Neural cell (in vitro differentiated cells): ENCODE measurements at regions not wholly inside any gene's neighbourhood (a gene's known extent, or its start where the extent isn't known, plus 50 kb on each side); places are given as distances from the start of the nearest gene placed in this dataset.

Experiments
- H2AFZ ChIP-seq: fragments of 200-600, 300-800 bp; sonication (generic), shearing (Covaris generic); 2 replicates; pipeline ENCODE4 v1.6.0; 2014; ENCODE audit warnings: low read depth, mild to moderate bottlenecking, antibody characterized with exemption, low read length, moderate library complexity
- H3F3A ChIP-seq: fragments of 200-600 bp; shearing (Covaris generic); 2 replicates; pipeline ENCODE4 v1.6.1; 2016; ENCODE audit warnings: mild to moderate bottlenecking, moderate library complexity, mixed read lengths, antibody characterized with exemption, low read length; ENCODE audit not compliant: insufficient read depth, poor library complexity, severe bottlenecking
- H3K27ac ChIP-seq: fragments of 200-600, 300-800 bp; sonication (generic), shearing (Covaris generic); 2 replicates; pipeline ENCODE4 v1.5.1; 2014; ENCODE audit warnings: mild to moderate bottlenecking, low read length, moderate library complexity
- H3K27me3 ChIP-seq: fragments of 300-800, 200-600 bp; sonication (generic), shearing (Covaris generic); 2 replicates; pipeline ENCODE4 v1.6.0; 2014; ENCODE audit warnings: mild to moderate bottlenecking, low read depth, low read length, moderate library complexity; ENCODE audit not compliant: insufficient read depth
- H3K36me3 ChIP-seq: fragments of 300-800, 200-600 bp; sonication (generic), shearing (Covaris generic); 2 replicates; pipeline ENCODE4 v1.5.1; 2014; ENCODE audit warnings: mild to moderate bottlenecking, antibody characterized with exemption, low read length, moderate library complexity; ENCODE audit not compliant: insufficient read depth
- H3K4me2 ChIP-seq: fragments of 300-800, 200-600 bp; sonication (generic), shearing (Covaris generic); 2 replicates; pipeline ENCODE4 v1.6.0; 2014; ENCODE audit warnings: mild to moderate bottlenecking, low read length
- H3K4me3 ChIP-seq: fragments of 300-800, 200-600 bp; sonication (generic), shearing (Covaris generic); 2 replicates; pipeline ENCODE4 v1.5.1; 2014; ENCODE audit warnings: mild to moderate bottlenecking, low read length, moderate library complexity
- H3K79me2 ChIP-seq: fragments of 200-600 bp; shearing (Covaris generic); replicated peaks from 2 replicates; pipeline ENCODE4 v1.6.0; 2014; ENCODE audit warnings: mild to moderate bottlenecking, low read length, moderate library complexity; ENCODE audit not compliant: insufficient read depth
- H3K9ac ChIP-seq: fragments of 300-800, 200-600 bp; sonication (generic), shearing (Covaris generic); 2 replicates; pipeline ENCODE4 v1.6.1; 2016; ENCODE audit warnings: mild to moderate bottlenecking, low read length, mixed read lengths
- H3K9me2 ChIP-seq: fragments of 200-600 bp; shearing (Covaris generic); 2 replicates; pipeline ENCODE4 v1.6.1; 2016; ENCODE audit warnings: mild to moderate bottlenecking, low read length, mixed read lengths; ENCODE audit not compliant: insufficient read depth
- H3K9me3 ChIP-seq: fragments of 200-600, 300-800 bp; sonication (generic), shearing (Covaris generic); 2 replicates; pipeline ENCODE4 v1.6.1; 2016; ENCODE audit warnings: mild to moderate bottlenecking, mixed run types, low read length, moderate library complexity, mixed read lengths
- H4K20me1 ChIP-seq: fragments of 200-600 bp; shearing (Covaris generic); 2 replicates; pipeline ENCODE4 v1.6.1; 2016; ENCODE audit warnings: mild to moderate bottlenecking, mixed run types; ENCODE audit not compliant: insufficient read depth
- CTCF ChIP-seq: fragments of 450-650 bp; IDR thresholded peaks from 2 replicates; pipeline ENCODE4 v1.5.1; 2014; ENCODE audit warnings: antibody characterized with exemption, mild to moderate bottlenecking, moderate library complexity; ENCODE audit not compliant: poor library complexity, severe bottlenecking
- EP300 ChIP-seq: fragments of 450-650 bp; conservative IDR thresholded peaks from 2 replicates; pipeline ENCODE4 v1.6.1; 2014; ENCODE audit warnings: antibody characterized with exemption, mild to moderate bottlenecking, moderate library complexity; ENCODE audit not compliant: poor library complexity, severe bottlenecking
- EZH2 ChIP-seq: fragments of 200-600, 300-800 bp; shearing (Covaris generic), sonication (generic); IDR thresholded peaks from 2 replicates; pipeline ENCODE4 v1.6.1; 2014; ENCODE audit warnings: antibody characterized with exemption, low read length, borderline replicate concordance, mild to moderate bottlenecking; ENCODE audit not compliant: insufficient read depth, poor library complexity, severe bottlenecking
- MXI1 ChIP-seq: fragments of 450-650 bp; conservative IDR thresholded peaks from 2 replicates; pipeline ENCODE4 v1.6.1; 2014; ENCODE audit warnings: antibody characterized with exemption, mild to moderate bottlenecking; ENCODE audit not compliant: poor library complexity, severe bottlenecking
- POLR2AphosphoS5 ChIP-seq: IDR thresholded peaks from 2 replicates; pipeline ENCODE4 v1.6.1; 2012
- RAD21 ChIP-seq: fragments of 450-650 bp; conservative IDR thresholded peaks from 2 replicates; pipeline ENCODE4 v1.6.1; 2014; ENCODE audit warnings: antibody characterized with exemption, mild to moderate bottlenecking, moderate library complexity
- REST ChIP-seq: IDR thresholded peaks from 2 replicates; pipeline ENCODE4 v1.6.1; 2012; ENCODE audit warnings: borderline replicate concordance
- SMC3 ChIP-seq: fragments of 450-650 bp; conservative IDR thresholded peaks from 2 replicates; pipeline ENCODE4 v1.6.1; 2014; ENCODE audit warnings: antibody characterized with exemption, mild to moderate bottlenecking, moderate library complexity; ENCODE audit not compliant: poor library complexity
- TAF1 ChIP-seq: IDR thresholded peaks from 2 replicates; pipeline ENCODE4 v1.6.1; 2012; ENCODE audit warnings: low read depth

GRCh38 chr2:22002066-22002465 is 878.3 kb downstream of the TDRD15 start:
- Histone ChIP-seq H2AFZ (no peak overlapping the region), H3K9ac (no peak overlapping the region), H4K20me1 (no peaks in the 10 kb centered on the region), H3K79me2 (no peaks in the 10 kb centered on the region), H3F3A (no peaks in the 10 kb centered on the region), H3K9me2 (no peaks in the 10 kb centered on the region), H3K27me3 (no peaks in the 10 kb centered on the region), H3K4me3 (no peak overlapping the region), H3K9me3 (no peaks in the 10 kb centered on the region), H3K4me2 (no peak overlapping the region), H3K36me3 (no peaks in the 10 kb centered on the region), H3K27ac (no peak overlapping the region)
- TF ChIP-seq SMC3 (no peak), MXI1 (no peak), REST (no peak), POLR2AphosphoS5 (no peak), EP300 (no peak), RAD21 (no peak), CTCF (no peak), TAF1 (no peak), EZH2 (no peak)

- H3K9ac ChIP-seq, result no peak overlapping the region
Measured at GRCh38 chr2:22003270-22003669, 879.5 kb downstream of the TDRD15 start.

More at GRCh38 chr2:22003270-22003669, 879.5 kb downstream of the TDRD15 start:
- TF ChIP-seq EP300 (no peak), CTCF (no peak), SMC3 (no peak), EZH2 (no peak), REST (no peak), TAF1 (no peak), MXI1 (no peak), POLR2AphosphoS5 (no peak), RAD21 (no peak)
- H3F3A ChIP-seq, result no peaks in the 10 kb centered on the region
- H3K79me2 ChIP-seq, result no peaks in the 10 kb centered on the region
- H3K36me3 ChIP-seq, result no peaks in the 10 kb centered on the region
- H3K9me2 ChIP-seq, result no peaks in the 10 kb centered on the region
- no peak overlapping the region for H3K4me3 ChIP-seq
- no peaks in the 10 kb centered on the region for H3K9me3 ChIP-seq
- H3K27ac ChIP-seq, result no peak overlapping the region
- H3K27me3 ChIP-seq, result no peaks in the 10 kb centered on the region
- H2AFZ ChIP-seq, result no peak overlapping the region
- no peaks in the 10 kb centered on the region for H4K20me1 ChIP-seq
- H3K4me2 ChIP-seq, result no peak overlapping the region
